OCI-LY7 (cell line): ENCODE measurements at regions not wholly inside any gene's neighbourhood (a gene's known extent, or its start where the extent isn't known, plus 50 kb on each side); places are given as distances from the start of the nearest gene placed in this dataset.

Source experiments
- BruUV-seq: library from RNA; stranded (reverse); fragments of 400-500 nt; replicated peaks from 2 replicates; lab custom pipeline; 2021; lab: Mats Ljungman, UMichigan
- CTCF ChIA-PET: fragments of 300-600 bp; sonication (Branson Sonifier 250); formaldehyde crosslinking; loops from one replicate; lab custom pipeline; 2022; ENCODE audit warnings: antibody characterized with exemption; ENCODE audit not compliant: unreplicated experiment; lab: Charles Lee
- POLR2A ChIA-PET: fragments of 300-600 bp; sonication (Branson Sonifier 250); formaldehyde crosslinking; loops from one replicate; lab custom pipeline; 2022; ENCODE audit warnings: antibody characterized with exemption; lab: Charles Lee
- DNase-seq: peaks from one replicate; pipeline ENCODE4 v3.0.0-alpha.2; 2015; ENCODE audit warnings: low spot score
- H2AFZ ChIP-seq: fragments of 200-600 bp; sonication (generic), shearing (Covaris generic); 2 replicates; pipeline ENCODE4 v1.6.1; 2014; ENCODE audit warnings: mild to moderate bottlenecking, antibody characterized with exemption, low read length, moderate library complexity
- H3K27ac ChIP-seq: fragments of 200-600 bp; sonication (generic); 2 replicates; pipeline ENCODE4 v1.5.1; 2014; ENCODE audit warnings: mixed run types, low read depth, mild to moderate bottlenecking, moderate library complexity, low read length, inconsistent platforms; ENCODE audit not compliant: poor library complexity, severe bottlenecking
- H3K36me3 ChIP-seq: fragments of 200-600 bp; sonication (generic); 2 replicates; pipeline ENCODE4 v1.6.1; 2014; ENCODE audit warnings: mild to moderate bottlenecking, antibody characterized with exemption, low read length, moderate library complexity, mixed read lengths; ENCODE audit not compliant: insufficient read depth
- H3K4me1 ChIP-seq: fragments of 200-600 bp; sonication (generic); 2 replicates; pipeline ENCODE4 v1.5.1; 2014; ENCODE audit warnings: mild to moderate bottlenecking, low read length; ENCODE audit not compliant: insufficient read depth, poor library complexity, severe bottlenecking
- H3K4me2 ChIP-seq: fragments of 200-600 bp; sonication (generic); 2 replicates; pipeline ENCODE4 v1.6.1; 2014; ENCODE audit warnings: mild to moderate bottlenecking, low read length
- H3K4me3 ChIP-seq: fragments of 200-600 bp; sonication (generic); 2 replicates; pipeline ENCODE4 v1.5.1; 2014; ENCODE audit warnings: mild to moderate bottlenecking, low read depth, low read length; ENCODE audit not compliant: poor library complexity, severe bottlenecking
- H3K79me2 ChIP-seq: fragments of 200-600 bp; sonication (generic); 2 replicates; pipeline ENCODE4 v1.6.1; 2016; ENCODE audit warnings: low read depth, mild to moderate bottlenecking, low read length, moderate library complexity, mixed read lengths; ENCODE audit not compliant: insufficient read depth
- H3K9me2 ChIP-seq: fragments of 200-600 bp; sonication (generic); 2 replicates; pipeline ENCODE4 v1.6.1; 2016; ENCODE audit warnings: mild to moderate bottlenecking, low read length, mixed read lengths; ENCODE audit not compliant: insufficient read depth
- H3K9me3 ChIP-seq: fragments of 200-600 bp; sonication (generic); 2 replicates; pipeline ENCODE4 v1.6.1; 2014; ENCODE audit warnings: mild to moderate bottlenecking, mixed run types, low read length, mixed read lengths
- H4K20me1 ChIP-seq: fragments of 200-600 bp; sonication (generic); 2 replicates; pipeline ENCODE4 v1.6.1; 2014; ENCODE audit warnings: mild to moderate bottlenecking, antibody characterized with exemption, low read length, moderate library complexity, mixed read lengths; ENCODE audit not compliant: insufficient read depth
- EZH2phosphoT487 ChIP-seq: fragments of 200-600 bp; sonication (generic); IDR thresholded peaks from 2 replicates; pipeline ENCODE4 v1.6.1; 2018; ENCODE audit warnings: low read depth, borderline replicate concordance, mild to moderate bottlenecking, mixed run types, antibody characterized with exemption, low read length, moderate library complexity, mixed read lengths
- intact Hi-C: fragments of 100-400 bp; cut with micrococcal nuclease; formaldehyde crosslinking; loops from one replicate; pipeline ENCODE4 v1.10.0; 2022; ENCODE audit not compliant: unreplicated experiment
- TF ChIP-seq, protein P1 (sequence below): fragments of 200-600 bp; sonication (generic); conservative IDR thresholded peaks from 2 replicates; pipeline ENCODE4 v1.5.1; 2014; ENCODE audit warnings: mild to moderate bottlenecking, antibody characterized with exemption, low read length, moderate library complexity, mixed read lengths

DNA sequence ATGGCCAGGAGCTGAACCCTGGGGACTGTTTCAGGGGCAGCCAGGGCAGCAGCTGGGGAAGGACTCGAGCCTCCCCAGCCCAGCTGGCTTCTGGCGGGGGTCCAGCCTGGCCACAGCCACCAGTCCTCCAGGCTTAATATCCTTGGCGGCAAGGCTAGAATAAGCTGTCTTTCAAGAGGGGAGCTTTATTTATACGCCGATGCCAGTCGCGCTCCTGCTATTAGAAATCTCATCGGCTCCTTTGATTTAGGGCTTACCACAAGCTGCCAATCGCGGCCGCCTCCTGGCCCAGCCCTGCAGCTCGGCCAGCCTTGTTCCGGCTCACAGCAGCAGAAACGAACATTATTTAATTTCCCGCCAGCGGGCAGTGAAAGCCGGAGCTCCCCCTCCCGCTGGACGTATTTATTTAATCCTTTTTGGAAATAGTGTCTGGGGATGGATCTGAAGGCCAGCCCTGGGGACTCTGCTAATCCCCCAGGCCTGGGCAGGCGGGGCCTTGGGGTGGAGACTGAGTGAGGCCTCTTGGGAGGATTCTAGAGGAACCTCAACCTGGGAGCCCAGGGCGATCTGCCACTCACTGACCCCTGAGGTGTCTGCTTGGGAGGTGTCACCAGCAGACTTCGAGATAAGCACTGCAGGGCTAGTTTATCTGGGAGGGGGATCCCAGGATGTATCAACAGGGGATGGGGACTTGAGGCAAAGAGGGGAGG lies 363.1 kb downstream of the MN1 start:
- no peak overlapping the region for H3K27ac ChIP-seq
- no peaks in the 10 kb centered on the region for H3K9me3 ChIP-seq
- no peak overlapping the region for H3K4me2 ChIP-seq
- no peak for TF ChIP-seq EZH2phosphoT487
- no peaks in the 10 kb centered on the region for H4K20me1 ChIP-seq
- H3K9me2 ChIP-seq = no peaks in the 10 kb centered on the region
- no TSS peak for BruUV-seq
- no peak for DNase-seq
- H3K4me3 ChIP-seq = no peak overlapping the region
- no peaks in the 10 kb centered on the region for H3K79me2 ChIP-seq
- no peak overlapping the region for H2AFZ ChIP-seq
- H3K4me1 ChIP-seq = no peaks in the 10 kb centered on the region
- POLR2A ChIA-PET = no interaction called here
- H3K36me3 ChIP-seq = no peaks in the 10 kb centered on the region
- intact Hi-C loops = no loop called here
- CTCF ChIA-PET = no interaction called here

DNA sequence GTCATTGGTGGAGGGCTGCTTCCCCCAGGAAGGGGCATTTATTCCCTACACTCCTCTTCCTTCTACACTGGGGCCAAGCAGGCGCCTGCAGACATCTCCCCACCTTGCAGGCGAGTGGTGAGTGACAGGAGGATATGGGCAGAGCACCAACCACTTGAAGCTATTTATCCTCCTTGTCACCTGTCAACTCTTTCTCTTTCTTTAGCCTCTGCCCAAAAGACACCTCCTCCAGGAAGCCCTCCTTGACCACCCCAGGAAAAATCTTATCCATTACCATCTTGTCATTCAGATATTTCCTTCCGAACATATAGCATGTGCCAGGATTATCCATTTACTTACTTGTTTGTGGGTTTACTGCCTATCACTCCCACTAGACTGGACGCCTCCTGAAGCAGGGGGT lies 362.4 kb downstream of the MN1 start:
- no peak overlapping the region for H2AFZ ChIP-seq
- no peak overlapping the region for H3K4me2 ChIP-seq
- POLR2A ChIA-PET = interaction anchor here (0.5 kb wide), 1 partner anchor 1038 kb away, joined by 5 read pairs; no protein-coding TSS in a partner anchor
- H3K36me3 ChIP-seq = no peaks in the 10 kb centered on the region
- TF ChIP-seq, protein P1, sequence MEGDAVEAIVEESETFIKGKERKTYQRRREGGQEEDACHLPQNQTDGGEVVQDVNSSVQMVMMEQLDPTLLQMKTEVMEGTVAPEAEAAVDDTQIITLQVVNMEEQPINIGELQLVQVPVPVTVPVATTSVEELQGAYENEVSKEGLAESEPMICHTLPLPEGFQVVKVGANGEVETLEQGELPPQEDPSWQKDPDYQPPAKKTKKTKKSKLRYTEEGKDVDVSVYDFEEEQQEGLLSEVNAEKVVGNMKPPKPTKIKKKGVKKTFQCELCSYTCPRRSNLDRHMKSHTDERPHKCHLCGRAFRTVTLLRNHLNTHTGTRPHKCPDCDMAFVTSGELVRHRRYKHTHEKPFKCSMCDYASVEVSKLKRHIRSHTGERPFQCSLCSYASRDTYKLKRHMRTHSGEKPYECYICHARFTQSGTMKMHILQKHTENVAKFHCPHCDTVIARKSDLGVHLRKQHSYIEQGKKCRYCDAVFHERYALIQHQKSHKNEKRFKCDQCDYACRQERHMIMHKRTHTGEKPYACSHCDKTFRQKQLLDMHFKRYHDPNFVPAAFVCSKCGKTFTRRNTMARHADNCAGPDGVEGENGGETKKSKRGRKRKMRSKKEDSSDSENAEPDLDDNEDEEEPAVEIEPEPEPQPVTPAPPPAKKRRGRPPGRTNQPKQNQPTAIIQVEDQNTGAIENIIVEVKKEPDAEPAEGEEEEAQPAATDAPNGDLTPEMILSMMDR = no peak
- no peak for TF ChIP-seq EZH2phosphoT487
- H4K20me1 ChIP-seq = no peaks in the 10 kb centered on the region
- H3K4me1 ChIP-seq = no peaks in the 10 kb centered on the region
- no peaks in the 10 kb centered on the region for H3K9me3 ChIP-seq
- H3K27ac ChIP-seq = no peak overlapping the region
- no peak for DNase-seq
- CTCF ChIA-PET = no interaction called here
- intact Hi-C loops = no loop called here
- H3K79me2 ChIP-seq = no peaks in the 10 kb centered on the region
- no TSS peak for BruUV-seq
- no peak overlapping the region for H3K4me3 ChIP-seq
- no peaks in the 10 kb centered on the region for H3K9me2 ChIP-seq

DNA sequence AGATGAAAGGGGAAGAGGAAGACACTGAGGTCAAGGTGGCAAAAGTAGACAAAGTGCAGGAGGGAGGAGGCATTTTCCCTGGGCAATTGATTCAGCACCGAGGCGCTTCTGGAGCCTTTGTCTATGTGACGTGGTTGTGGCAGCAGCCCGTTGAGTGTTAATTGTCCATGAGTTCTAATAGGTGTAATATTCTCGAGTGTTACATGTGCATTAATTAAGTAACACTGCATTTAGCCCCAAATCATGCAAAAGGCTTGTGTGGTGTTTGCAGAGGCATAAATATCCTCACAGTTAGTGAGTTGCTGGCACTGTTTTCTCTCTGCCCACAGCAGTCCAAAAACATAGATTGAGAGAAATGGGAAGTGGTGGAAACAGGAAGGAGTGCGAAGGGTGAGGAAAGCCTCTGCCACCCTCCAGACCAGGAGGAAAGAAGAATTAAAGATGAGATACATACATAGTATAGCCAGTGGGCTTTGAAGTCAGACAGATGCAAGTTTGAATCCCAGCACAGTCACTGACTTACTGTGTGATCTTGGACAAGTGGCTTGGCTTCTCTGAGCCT lies 361.2 kb downstream of the MN1 start:
- no peaks in the 10 kb centered on the region for H3K4me1 ChIP-seq
- H3K36me3 ChIP-seq = no peaks in the 10 kb centered on the region
- H2AFZ ChIP-seq = no peak overlapping the region
- no TSS peak for BruUV-seq
- intact Hi-C loops = no loop called here
- POLR2A ChIA-PET = no interaction called here
- no peaks in the 10 kb centered on the region for H3K9me3 ChIP-seq
- TF ChIP-seq EZH2phosphoT487 = no peak
- TF ChIP-seq, protein P1 = no peak
- H3K79me2 ChIP-seq = no peaks in the 10 kb centered on the region
- no peak for DNase-seq
- H3K27ac ChIP-seq = no peak overlapping the region
- no peaks in the 10 kb centered on the region for H4K20me1 ChIP-seq
- no peak overlapping the region for H3K4me2 ChIP-seq
- no peaks in the 10 kb centered on the region for H3K9me2 ChIP-seq
- CTCF ChIA-PET = no interaction called here
- H3K4me3 ChIP-seq = no peak overlapping the region
